Lung (tissue), 11 donors: ENCODE measurements at regions not wholly inside any gene's neighbourhood (a gene's known extent, or its start where the extent isn't known, plus 50 kb on each side); places are given as distances from the start of the nearest gene placed in this dataset.

ENCODE experiments used
- ATAC-seq: fragments of 200-7000 bp; cut with Tn5 transposase; one replicate; pipeline ENCODE4 v1.9.1; 2020; ENCODE audit warnings: moderate number of reproducible peaks; ENCODE audit not compliant: insufficient read depth, low FRiP score
- DNase-seq, 3 donors: peaks; one replicate each; pipeline ENCODE4 v3.0.0-alpha.2; 2013 to 2017
- H3K27ac ChIP-seq, 2 donors: one replicate each; pipeline ENCODE4 v1.5.1; 2013; ENCODE audit warnings: mild to moderate bottlenecking in 2 of 2, moderate library complexity in 2 of 2, control low read depth in 1 of 2, inconsistent platforms in 1 of 2, low read depth in 1 of 2, low read length in 1 of 2
- H3K27me3 ChIP-seq, 3 donors: one replicate each; pipeline ENCODE4 v1.5.1; 2013; ENCODE audit warnings: low read length in 2 of 3; ENCODE audit not compliant: control insufficient read depth in 3 of 3, insufficient read depth in 3 of 3
- H3K36me3 ChIP-seq, 4 donors: one replicate each; pipeline ENCODE4 v1.5.1; 2013; ENCODE audit warnings: low read length in 4 of 4, mild to moderate bottlenecking in 1 of 4, moderate library complexity in 1 of 4; ENCODE audit not compliant: control insufficient read depth in 4 of 4, insufficient read depth in 4 of 4
- H3K4me1 ChIP-seq, 5 donors: one replicate each; pipeline ENCODE4 v1.5.1; 2013; ENCODE audit warnings: low read length in 5 of 5, mild to moderate bottlenecking in 2 of 5, moderate library complexity in 1 of 5; ENCODE audit not compliant: control insufficient read depth in 5 of 5, insufficient read depth in 5 of 5
- H3K4me3 ChIP-seq: one replicate; pipeline ENCODE4 v1.5.1; 2013; ENCODE audit warnings: mild to moderate bottlenecking, control low read depth, moderate library complexity
- H3K9ac ChIP-seq, 2 donors: one replicate each; pipeline ENCODE4 v1.5.1; 2013; ENCODE audit warnings: low read length in 2 of 2, control low read depth in 1 of 2; ENCODE audit not compliant: insufficient read depth in 1 of 2
- H3K9me3 ChIP-seq, 4 donors: one replicate each; pipeline ENCODE4 v1.5.1; 2013; ENCODE audit warnings: low read length in 3 of 4, mild to moderate bottlenecking in 1 of 4, moderate library complexity in 1 of 4; ENCODE audit not compliant: control insufficient read depth in 4 of 4, insufficient read depth in 3 of 4
- WGBS, 2 donors: extraction: QIAGEN DNeasy Blood & Tissue Kit; methylation state at CpG; one replicate each; pipeline ENCODE4 v1.1.7; 2013; 5-methylcytosine and 5-hydroxymethylcytosine counted together
- TF ChIP-seq, protein P1 (sequence below): IDR thresholded peaks from 2 replicates; pipeline ENCODE4 v1.5.1; 2012; ENCODE audit warnings: mild to moderate bottlenecking; ENCODE audit errors: control extremely low read depth, extremely low read depth
- donor health status: control.
- donor health status: control.
- donor health status: Bipolar disorder and iron deficiency.
- donor health status: healthy.
- donor health status: DM: yes; HTN: yes; CAD: no.

DNA sequence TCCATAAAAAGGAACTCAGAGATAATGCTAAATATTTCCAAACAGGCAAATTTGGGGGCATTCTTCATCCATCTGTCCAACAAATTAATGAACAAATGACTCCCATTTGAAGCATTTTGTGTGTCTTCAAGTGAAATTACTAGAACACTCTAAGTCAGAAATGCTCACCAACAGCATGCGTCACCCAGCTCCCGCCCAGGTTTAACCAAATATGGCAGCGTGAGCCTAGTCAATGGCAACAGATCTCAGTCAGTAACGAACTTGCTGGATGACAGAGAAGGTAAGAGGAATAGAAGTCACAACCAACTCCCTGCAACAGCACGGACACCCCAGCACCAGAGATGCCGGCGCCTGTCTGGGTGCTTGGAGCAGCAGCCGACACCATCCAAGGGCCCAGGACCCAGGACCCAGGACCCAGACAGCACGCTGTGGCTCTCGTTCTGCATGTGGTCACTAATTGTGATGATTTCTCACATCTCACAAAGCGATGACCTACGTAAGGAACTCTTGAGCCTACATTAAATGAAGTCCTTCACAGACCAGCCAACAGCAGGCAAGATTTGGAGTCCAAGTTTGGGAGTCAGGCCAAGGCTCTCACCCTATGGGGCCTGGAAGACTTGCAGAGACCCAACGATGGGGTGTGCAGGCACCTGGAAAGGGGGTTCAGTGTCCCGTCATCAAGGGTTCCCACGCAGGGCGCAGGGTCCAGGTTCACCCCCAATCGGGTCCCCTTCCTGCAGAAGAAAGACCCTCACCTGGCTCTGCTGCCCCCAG lies 556.9 kb downstream of the BRD1 start:
- H3K9ac ChIP-seq = no peak overlapping the region
- no peaks in the 10 kb centered on the region for H3K9me3 ChIP-seq
- H3K27ac ChIP-seq = no peak overlapping the region
- 90 to 91% methylated on average over 17 of the region's 17 CpGs for WGBS, 2 donors
- DNase-seq (no peak), ATAC-seq (no peak)
- peaks cover 9 to 49% (median 29%) of the 10 kb centered on the region in 3 donors for H3K27me3 ChIP-seq
- TF ChIP-seq, protein P1, sequence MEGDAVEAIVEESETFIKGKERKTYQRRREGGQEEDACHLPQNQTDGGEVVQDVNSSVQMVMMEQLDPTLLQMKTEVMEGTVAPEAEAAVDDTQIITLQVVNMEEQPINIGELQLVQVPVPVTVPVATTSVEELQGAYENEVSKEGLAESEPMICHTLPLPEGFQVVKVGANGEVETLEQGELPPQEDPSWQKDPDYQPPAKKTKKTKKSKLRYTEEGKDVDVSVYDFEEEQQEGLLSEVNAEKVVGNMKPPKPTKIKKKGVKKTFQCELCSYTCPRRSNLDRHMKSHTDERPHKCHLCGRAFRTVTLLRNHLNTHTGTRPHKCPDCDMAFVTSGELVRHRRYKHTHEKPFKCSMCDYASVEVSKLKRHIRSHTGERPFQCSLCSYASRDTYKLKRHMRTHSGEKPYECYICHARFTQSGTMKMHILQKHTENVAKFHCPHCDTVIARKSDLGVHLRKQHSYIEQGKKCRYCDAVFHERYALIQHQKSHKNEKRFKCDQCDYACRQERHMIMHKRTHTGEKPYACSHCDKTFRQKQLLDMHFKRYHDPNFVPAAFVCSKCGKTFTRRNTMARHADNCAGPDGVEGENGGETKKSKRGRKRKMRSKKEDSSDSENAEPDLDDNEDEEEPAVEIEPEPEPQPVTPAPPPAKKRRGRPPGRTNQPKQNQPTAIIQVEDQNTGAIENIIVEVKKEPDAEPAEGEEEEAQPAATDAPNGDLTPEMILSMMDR = no peak
- no peaks in the 10 kb centered on the region for H3K4me1 ChIP-seq
- H3K4me3 ChIP-seq = no peak overlapping the region
- H3K36me3 ChIP-seq = no peaks in the 10 kb centered on the region

DNA sequence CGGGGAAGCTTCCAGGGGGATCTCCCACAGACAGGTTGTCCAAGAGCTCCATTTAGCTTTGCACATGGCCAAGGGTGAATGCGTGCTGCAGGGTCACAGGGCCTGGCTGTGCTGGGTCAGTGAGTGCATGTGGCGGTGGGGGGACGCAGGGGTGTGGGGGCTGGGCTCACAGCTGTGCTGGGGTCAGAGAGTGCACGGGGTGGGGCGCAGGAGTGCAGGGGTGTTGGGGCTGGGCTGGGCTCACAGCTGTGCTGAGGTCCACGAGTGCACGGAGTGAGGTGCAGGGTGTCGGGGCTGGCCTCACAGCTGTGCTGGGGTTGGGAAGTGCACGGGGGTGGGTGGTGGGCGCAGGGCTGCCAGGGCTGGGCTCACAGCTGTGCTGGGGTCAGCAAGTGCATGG lies 557.7 kb downstream of the BRD1 start:
- H3K27me3 ChIP-seq = peaks cover 9 to 49% (median 29%) of the 10 kb centered on the region in 3 donors
- no peak overlapping the region for H3K9ac ChIP-seq
- H3K9me3 ChIP-seq = no peaks in the 10 kb centered on the region
- no peak overlapping the region for H3K27ac ChIP-seq
- H3K36me3 ChIP-seq = no peaks in the 10 kb centered on the region
- WGBS, 2 donors = 7 to 10% methylated on average over 10 to 11 of the region's 11 CpGs
- no peak overlapping the region for H3K4me3 ChIP-seq
- TF ChIP-seq, protein P1 = no peak
- no peaks in the 10 kb centered on the region for H3K4me1 ChIP-seq
- ATAC-seq (no peak), DNase-seq (no peak)

DNA sequence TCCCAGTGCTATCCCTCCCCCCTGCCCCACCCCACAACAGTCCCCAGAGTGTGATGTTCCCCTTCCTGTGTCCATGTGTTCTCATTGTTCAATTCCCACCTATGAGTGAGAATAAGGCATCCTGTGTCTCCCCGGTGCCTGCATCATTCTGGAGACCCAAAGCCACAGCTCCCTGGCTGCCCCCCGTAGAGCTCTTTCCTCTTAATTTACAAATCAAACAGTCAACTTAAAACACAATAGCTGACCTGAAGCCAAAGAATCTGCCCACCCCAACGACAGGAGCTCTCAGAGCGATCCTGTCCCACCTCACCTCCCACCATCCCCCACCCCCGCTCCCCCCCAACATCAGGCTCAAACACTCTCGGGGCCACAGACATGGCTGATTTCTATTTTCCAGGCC lies 558.3 kb downstream of the BRD1 start:
- TF ChIP-seq, protein P1 = no peak
- Histone ChIP-seq H3K4me1 (no peaks in the 10 kb centered on the region), H3K27me3 (peaks cover 9 to 49% (median 29%) of the 10 kb centered on the region in 3 donors), H3K9me3 (no peaks in the 10 kb centered on the region), H3K27ac (no peak overlapping the region), H3K9ac (no peak overlapping the region), H3K4me3 (no peak overlapping the region), H3K36me3 (no peaks in the 10 kb centered on the region)
- DNase-seq (no peak), ATAC-seq (no peak)
- 5 to 8% methylated on average over 6 of the region's 6 CpGs for WGBS, 2 donors
